HEK293 (cell line): ENCODE measurements at regions not wholly inside any gene's neighbourhood (a gene's known extent, or its start where the extent isn't known, plus 50 kb on each side); places are given as distances from the start of the nearest gene placed in this dataset.

Experiments used
- CTCF ChIP-seq: fragments of 450-650 bp; formaldehyde crosslinking; IDR thresholded peaks from 2 replicates; pipeline ENCODE4 v1.5.1; 2016; ENCODE audit warnings: missing biosample characterization, missing genetic modification characterization
- INSM2 ChIP-seq: fragments of 450-650 bp; formaldehyde crosslinking; IDR thresholded peaks from 2 replicates; pipeline ENCODE4 v1.5.1; 2016; ENCODE audit warnings: missing biosample characterization, missing genetic modification characterization
- KLF10 ChIP-seq: fragments of 450-650 bp; IDR thresholded peaks from 2 replicates; pipeline ENCODE4 v1.5.1; 2018; ENCODE audit warnings: missing biosample characterization, mild to moderate bottlenecking, missing genetic modification characterization
- PRDM2 ChIP-seq: fragments of 450-650 bp; formaldehyde crosslinking; IDR thresholded peaks from 2 replicates; pipeline ENCODE4 v1.5.1; 2016; ENCODE audit warnings: missing biosample characterization, missing genetic modification characterization, borderline replicate concordance
- SP2 ChIP-seq: fragments of 450-650 bp; formaldehyde crosslinking; IDR thresholded peaks from 2 replicates; pipeline ENCODE4 v1.5.1; 2016; ENCODE audit warnings: missing biosample characterization, missing genetic modification characterization
- ZBTB17 ChIP-seq: fragments of 450-650 bp; formaldehyde crosslinking; IDR thresholded peaks from 2 replicates; pipeline ENCODE4 v1.5.1; 2016; ENCODE audit warnings: missing biosample characterization, missing genetic modification characterization
- ZBTB21 ChIP-seq: fragments of 450-650 bp; formaldehyde crosslinking; IDR thresholded peaks from 2 replicates; pipeline ENCODE4 v1.5.1; 2017; ENCODE audit warnings: missing biosample characterization, missing genetic modification characterization
- ZNF473 ChIP-seq: fragments of 450-650 bp; formaldehyde crosslinking; IDR thresholded peaks from 2 replicates; pipeline ENCODE4 v1.5.1; 2017; ENCODE audit warnings: missing biosample characterization, missing genetic modification characterization
- ZNF561 ChIP-seq: fragments of 450-650 bp; IDR thresholded peaks from 2 replicates; pipeline ENCODE4 v1.5.1; 2018; ENCODE audit warnings: missing biosample characterization, missing genetic modification characterization, borderline replicate concordance
- ZNF777 ChIP-seq: fragments of 450-650 bp; formaldehyde crosslinking; IDR thresholded peaks from 2 replicates; pipeline ENCODE4 v1.5.1; 2017; ENCODE audit warnings: missing biosample characterization, missing genetic modification characterization, borderline replicate concordance
- ZNF785 ChIP-seq: fragments of 450-650 bp; formaldehyde crosslinking; IDR thresholded peaks from 2 replicates; pipeline ENCODE4 v1.5.1; 2016; ENCODE audit warnings: missing biosample characterization, missing genetic modification characterization
- ZSCAN4 ChIP-seq: fragments of 450-650 bp; formaldehyde crosslinking; IDR thresholded peaks from 2 replicates; pipeline ENCODE4 v1.5.1; 2017; ENCODE audit warnings: missing biosample characterization, missing genetic modification characterization

- TF ChIP-seq SP2 (tag by site-specific recombination) (no peak), CTCF (tag by site-specific recombination) (no peak), ZBTB17 (tag by site-specific recombination) (no peak), ZNF473 (tag by site-specific recombination) (no peak), KLF10 (tag by site-specific recombination) (no peak), ZNF561 (no peak), INSM2 (tag by site-specific recombination) (no peak), PRDM2 (tag by site-specific recombination) (no peak), ZNF785 (tag by site-specific recombination) (no peak), ZBTB21 (no peak), ZNF777 (tag by site-specific recombination) (no peak), ZSCAN4 (no peak)
These were observed 375.5 kb upstream of the SLC8A1 start for GRCh38 chr2:40827392-40827791.
